A673 (cell line): ENCODE measurements at regions not wholly inside any gene's neighbourhood (a gene's known extent, or its start where the extent isn't known, plus 50 kb on each side); places are given as distances from the start of the nearest gene placed in this dataset.

Experiments
- BruUV-seq: library from RNA; stranded (reverse); fragments of 400-500 nt; replicated peaks from 2 replicates; lab custom pipeline; 2021; lab: Mats Ljungman, UMichigan
- CTCF ChIA-PET: fragments of 300-600 bp; sonication (Branson Sonifier 250); formaldehyde crosslinking; loops from one replicate; lab custom pipeline; 2022; ENCODE audit warnings: antibody characterized with exemption; lab: Charles Lee
- POLR2A ChIA-PET: fragments of 300-600 bp; sonication (Branson Sonifier 250); formaldehyde crosslinking; loops from one replicate; lab custom pipeline; 2022; ENCODE audit warnings: antibody characterized with exemption; ENCODE audit not compliant: low non-redundant PET; lab: Charles Lee
- DNase-seq: peaks from one replicate; pipeline ENCODE4 v3.0.0-alpha.2; 2015; ENCODE audit warnings: low spot score
- H3K27ac ChIP-seq: fragments of 200-600 bp; sonication (generic); 2 replicates; pipeline ENCODE4 v1.5.1; 2016; ENCODE audit warnings: mixed run types, low read depth, mild to moderate bottlenecking, mixed read lengths, antibody characterized with exemption, low read length; ENCODE audit not compliant: poor library complexity, severe bottlenecking
- H3K27me3 ChIP-seq: fragments of 200-600 bp; sonication (generic); replicated peaks from 2 replicates; pipeline ENCODE4 v1.6.1; 2017; ENCODE audit warnings: mixed run types, low read depth, mild to moderate bottlenecking, mixed read lengths, antibody characterized with exemption, low read length; ENCODE audit not compliant: insufficient read depth, poor library complexity
- H3K36me3 ChIP-seq: fragments of 200-600 bp; sonication (generic); 2 replicates; pipeline ENCODE4 v1.6.1; 2016; ENCODE audit warnings: mixed run types, mild to moderate bottlenecking, mixed read lengths, antibody characterized with exemption, low read length; ENCODE audit not compliant: insufficient read depth, poor library complexity, severe bottlenecking
- H3K4me1 ChIP-seq: fragments of 200-600 bp; sonication (generic); 2 replicates; pipeline ENCODE4 v1.6.1; 2017; ENCODE audit warnings: mixed run types, mild to moderate bottlenecking, mixed read lengths, antibody characterized with exemption, low read length; ENCODE audit not compliant: insufficient read depth, poor library complexity, severe bottlenecking
- H3K4me3 ChIP-seq: fragments of 200-600 bp; sonication (generic); 2 replicates; pipeline ENCODE4 v1.5.1; 2016; ENCODE audit warnings: low read depth, mixed run types, mild to moderate bottlenecking, mixed read lengths, low read length; ENCODE audit not compliant: poor library complexity, severe bottlenecking
- H3K9me3 ChIP-seq: fragments of 200-600 bp; sonication (generic); 2 replicates; pipeline ENCODE4 v1.6.1; 2016; ENCODE audit warnings: mixed run types, low read depth, mild to moderate bottlenecking, mixed read lengths, antibody characterized with exemption, low read length; ENCODE audit not compliant: poor library complexity, severe bottlenecking
- CTCF ChIP-seq: fragments of 300-800, 200-600 bp; sonication (generic); conservative IDR thresholded peaks from 2 replicates; pipeline ENCODE4 v1.5.1; 2017; ENCODE audit warnings: low read depth, mild to moderate bottlenecking, antibody characterized with exemption, low read length, moderate library complexity, mixed read lengths
- EZH2 ChIP-seq: fragments of 200-600 bp; sonication (generic); IDR thresholded peaks from 2 replicates; pipeline ENCODE4 v1.6.1; 2017; ENCODE audit warnings: borderline replicate concordance, low read depth, mild to moderate bottlenecking, mixed read lengths, antibody characterized with exemption, low read length; ENCODE audit not compliant: poor library complexity, severe bottlenecking
- intact Hi-C: fragments of 100-400 bp; cut with micrococcal nuclease; formaldehyde crosslinking; loops from one replicate; pipeline ENCODE4 v1.10.0; 2022; ENCODE audit not compliant: unreplicated experiment

GRCh38 chr6:4677011-4677750 lies 99.0 kb upstream of the CDYL start:
- Histone ChIP-seq H3K4me3 (no peak overlapping the region), H3K36me3 (no peaks in the 10 kb centered on the region), H3K27me3 (no peaks in the 10 kb centered on the region), H3K9me3 (no peaks in the 10 kb centered on the region), H3K4me1 (no peaks in the 10 kb centered on the region), H3K27ac (no peak overlapping the region)
- ChIA-PET POLR2A (no interaction called here), CTCF (no interaction called here)
- DNase-seq, result no peak
- intact Hi-C loops, result no loop called here
- TF ChIP-seq EZH2 (no peak), CTCF (no peak)
- no TSS peak for BruUV-seq

- POLR2A ChIA-PET, result no interaction called here
- no TSS peak for BruUV-seq
- H3K27me3 ChIP-seq, result no peaks in the 10 kb centered on the region
- no peak overlapping the region for H3K27ac ChIP-seq
- H3K4me3 ChIP-seq, result no peak overlapping the region
- H3K9me3 ChIP-seq, result no peaks in the 10 kb centered on the region
- DNase-seq, result no peak
- H3K36me3 ChIP-seq, result no peaks in the 10 kb centered on the region
- no peak for TF ChIP-seq EZH2
- no peak for TF ChIP-seq CTCF
- no peaks in the 10 kb centered on the region for H3K4me1 ChIP-seq
- CTCF ChIA-PET, result no interaction called here
- intact Hi-C loops, result no loop called here
Measured at GRCh38 chr6:4676016-4676415, 100.2 kb upstream of the CDYL start.

- DNase-seq, result no peak
- H3K9me3 ChIP-seq, result no peaks in the 10 kb centered on the region
- TF ChIP-seq EZH2, result no peak
- TF ChIP-seq CTCF, result no peak
- H3K4me3 ChIP-seq, result no peak overlapping the region
- BruUV-seq, result no TSS peak
- ChIA-PET CTCF (no interaction called here), POLR2A (no interaction called here)
- no peaks in the 10 kb centered on the region for H3K36me3 ChIP-seq
- intact Hi-C loops, result no loop called here
- H3K27me3 ChIP-seq, result no peaks in the 10 kb centered on the region
- no peaks in the 10 kb centered on the region for H3K4me1 ChIP-seq
- no peak overlapping the region for H3K27ac ChIP-seq
Measured at GRCh38 chr6:4675121-4675520, 101.1 kb upstream of the CDYL start.
